Osteoblast (primary cell): ENCODE measurements at regions not wholly inside any gene's neighbourhood (a gene's known extent, or its start where the extent isn't known, plus 50 kb on each side); places are given as distances from the start of the nearest gene placed in this dataset.

Experiments used
- DNase-seq: peaks from one replicate; pipeline ENCODE4 v3.0.0; 2011; ENCODE audit warnings: low spot score, mixed read lengths; ENCODE audit not compliant: insufficient read length; ENCODE audit errors: missing footprints
- H2AFZ ChIP-seq: 2 replicates; pipeline ENCODE4 v1.6.0; 2011; ENCODE audit warnings: mild to moderate bottlenecking, low read length
- H3K27ac ChIP-seq: 2 replicates; pipeline ENCODE4 v1.5.1; 2011; ENCODE audit warnings: mild to moderate bottlenecking, low read depth, low read length, moderate library complexity
- H3K27me3 ChIP-seq: 2 replicates; pipeline ENCODE4 v1.6.0; 2012; ENCODE audit warnings: mild to moderate bottlenecking, control low read depth, inconsistent platforms, low read length, moderate library complexity; ENCODE audit not compliant: insufficient read depth
- H3K36me3 ChIP-seq: 2 replicates; pipeline ENCODE4 v1.5.1; 2011; ENCODE audit warnings: mild to moderate bottlenecking, low read length, control low read depth, moderate library complexity; ENCODE audit not compliant: insufficient read depth
- H3K4me1 ChIP-seq: 2 replicates; pipeline ENCODE4 v1.5.1; 2011; ENCODE audit warnings: mild to moderate bottlenecking, low read length, control low read depth, moderate library complexity; ENCODE audit not compliant: insufficient read depth
- H3K4me2 ChIP-seq: 2 replicates; pipeline ENCODE4 v1.6.0; 2011; ENCODE audit warnings: mild to moderate bottlenecking, low read length; ENCODE audit not compliant: insufficient read depth
- H3K4me3 ChIP-seq: fragments of 200-600 bp; sonication (generic); 3 replicates; pipeline ENCODE4 v1.5.1; 2012; ENCODE audit warnings: mild to moderate bottlenecking, low read length, inconsistent platforms; ENCODE audit not compliant: insufficient read depth
- H3K79me2 ChIP-seq: 2 replicates; pipeline ENCODE4 v1.6.0; 2012; ENCODE audit warnings: mild to moderate bottlenecking, low read length, control low read depth, inconsistent platforms; ENCODE audit not compliant: insufficient read depth
- H3K9me3 ChIP-seq: 2 replicates; pipeline ENCODE4 v1.5.1; 2011; ENCODE audit warnings: low read depth, low read length, control low read depth
- H4K20me1 ChIP-seq: 2 replicates; pipeline ENCODE4 v1.6.0; 2012; ENCODE audit warnings: mild to moderate bottlenecking, low read length, control low read depth; ENCODE audit not compliant: insufficient read depth
- CTCF ChIP-seq: IDR thresholded peaks from 2 replicates; pipeline ENCODE4 v1.5.1; 2011; ENCODE audit warnings: mild to moderate bottlenecking, low read depth, low read length, moderate library complexity; ENCODE audit errors: extremely low read depth

- Histone ChIP-seq H4K20me1 (no peaks in the 10 kb centered on the region), H3K4me3 (no peak overlapping the region), H3K9me3 (no peaks in the 10 kb centered on the region), H3K27me3 (no peaks in the 10 kb centered on the region), H3K4me2 (peak overlapping the region; percentile 2), H3K4me1 (peaks cover 2% of the 10 kb centered on the region), H3K27ac (peak overlapping the region; percentile 51), H3K36me3 (no peaks in the 10 kb centered on the region), H2AFZ (no peak overlapping the region), H3K79me2 (no peaks in the 10 kb centered on the region)
- TF ChIP-seq CTCF: no peak
- DNase-seq: peak; percentile 73
These were observed 529.4 kb downstream of the CCDC85A start for GRCh38 chr2:56713161-56713676.

GRCh38 chr2:56713978-56714377 is 530.2 kb downstream of the CCDC85A start:
- no peaks in the 10 kb centered on the region for H4K20me1 ChIP-seq
- no peak overlapping the region for H2AFZ ChIP-seq
- no peaks in the 10 kb centered on the region for H3K79me2 ChIP-seq
- no peaks in the 10 kb centered on the region for H3K9me3 ChIP-seq
- no peak for TF ChIP-seq CTCF
- DNase-seq: no peak
- peak overlapping the region; percentile 2 for H3K4me2 ChIP-seq
- no peaks in the 10 kb centered on the region for H3K27me3 ChIP-seq
- peaks cover 2% of the 10 kb centered on the region for H3K4me1 ChIP-seq
- peak overlapping the region; percentile 51 for H3K27ac ChIP-seq
- H3K4me3 ChIP-seq: no peak overlapping the region
- H3K36me3 ChIP-seq: no peaks in the 10 kb centered on the region

DNA sequence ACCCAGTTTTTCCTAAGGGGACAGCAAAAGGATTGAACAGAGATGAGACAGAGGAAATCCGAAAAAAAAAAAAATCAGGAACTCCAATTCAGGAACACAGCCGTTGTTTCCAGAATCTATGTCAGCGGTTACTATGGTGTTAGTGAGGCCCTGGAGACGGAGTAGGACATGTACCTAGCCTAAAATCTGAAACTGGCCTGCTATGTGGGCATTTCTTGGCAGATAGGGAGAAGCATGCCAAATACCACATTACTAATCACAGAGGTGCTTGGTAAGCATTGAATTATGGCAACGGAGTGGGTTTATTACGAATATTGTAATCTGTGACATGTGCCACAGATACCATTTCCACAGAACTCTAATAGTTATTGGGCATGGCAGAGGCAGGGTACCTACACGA is 530.6 kb downstream of the CCDC85A start:
- H3K4me3 ChIP-seq: no peak overlapping the region
- TF ChIP-seq CTCF: no peak

GRCh38 chr2:56715683-56716082 is 531.9 kb downstream of the CCDC85A start:
- H3K36me3 ChIP-seq: no peaks in the 10 kb centered on the region
- no peak for TF ChIP-seq CTCF
- H3K9me3 ChIP-seq: no peaks in the 10 kb centered on the region
- H2AFZ ChIP-seq: no peak overlapping the region
- H3K79me2 ChIP-seq: no peaks in the 10 kb centered on the region
- peaks cover 2% of the 10 kb centered on the region for H3K4me1 ChIP-seq
- no peak overlapping the region for H3K4me2 ChIP-seq
- no peak for DNase-seq
- H3K4me3 ChIP-seq: no peak overlapping the region
- H3K27ac ChIP-seq: no peak overlapping the region
- no peaks in the 10 kb centered on the region for H3K27me3 ChIP-seq
- H4K20me1 ChIP-seq: no peaks in the 10 kb centered on the region

More for the DNA sequence above, 530.6 kb downstream of the CCDC85A start:
- H3K4me1 ChIP-seq: peaks cover 2% of the 10 kb centered on the region
- no peaks in the 10 kb centered on the region for H3K79me2 ChIP-seq
- H3K27me3 ChIP-seq: no peaks in the 10 kb centered on the region
- no peak for DNase-seq
- no peak overlapping the region for H3K4me2 ChIP-seq
- H4K20me1 ChIP-seq: no peaks in the 10 kb centered on the region
- no peak overlapping the region for H3K27ac ChIP-seq
- H2AFZ ChIP-seq: no peak overlapping the region
- no peaks in the 10 kb centered on the region for H3K36me3 ChIP-seq
- H3K9me3 ChIP-seq: no peaks in the 10 kb centered on the region
